ENCODE measurements at regions not wholly inside any gene's neighbourhood (a gene's known extent, or its start where the extent isn't known, plus 50 kb on each side); places are given as distances from the start of the nearest gene placed in this dataset.
"Not testable (repeated sequence)": the region's sequence is repeated elsewhere in the genome, so short reads cannot be mapped to it uniquely, and the experiment has no call there.

DNA sequence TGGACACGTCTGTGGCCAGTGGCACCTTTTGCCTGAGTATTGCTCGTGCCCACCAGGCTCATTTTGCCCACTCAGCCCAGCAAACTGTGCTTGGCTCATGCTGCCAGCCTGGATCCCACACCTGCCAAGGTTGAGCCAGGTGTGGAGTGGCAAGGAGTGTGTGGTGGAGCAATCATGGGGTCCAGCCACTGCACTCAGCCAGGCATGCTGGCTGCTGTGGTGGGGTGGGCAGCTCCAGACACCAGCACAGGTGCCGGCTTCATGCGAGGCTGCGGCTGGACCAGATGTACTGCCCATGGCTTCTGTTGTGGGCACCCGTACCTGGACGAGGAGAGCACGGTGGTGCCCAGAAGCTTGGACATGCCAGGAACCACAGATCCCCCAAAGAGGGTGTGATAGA, 364.1 kb downstream of the TMEM38B start:
- DNase-seq = no peak

DNA sequence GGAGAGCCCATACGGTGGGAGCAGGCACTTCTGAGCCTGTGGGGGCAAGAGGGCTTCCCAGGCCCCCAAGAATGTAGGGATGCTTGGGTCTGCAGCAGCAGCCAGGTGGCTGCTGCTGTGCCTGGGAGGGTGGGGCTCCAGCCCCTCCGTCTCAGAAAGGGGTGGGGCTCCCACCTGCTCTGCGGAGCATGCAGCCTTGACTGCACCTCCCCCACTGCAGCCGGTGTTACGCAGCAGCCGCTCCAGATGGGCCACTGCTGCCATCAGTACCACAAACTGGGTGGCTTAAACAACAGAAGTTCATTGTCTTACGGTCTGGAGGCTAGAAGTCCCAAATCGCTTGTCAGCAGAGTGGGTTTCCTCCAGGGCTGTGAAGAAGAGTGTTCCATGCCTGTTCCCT, 365.5 kb downstream of the TMEM38B start:
- no peak for DNase-seq

DNA sequence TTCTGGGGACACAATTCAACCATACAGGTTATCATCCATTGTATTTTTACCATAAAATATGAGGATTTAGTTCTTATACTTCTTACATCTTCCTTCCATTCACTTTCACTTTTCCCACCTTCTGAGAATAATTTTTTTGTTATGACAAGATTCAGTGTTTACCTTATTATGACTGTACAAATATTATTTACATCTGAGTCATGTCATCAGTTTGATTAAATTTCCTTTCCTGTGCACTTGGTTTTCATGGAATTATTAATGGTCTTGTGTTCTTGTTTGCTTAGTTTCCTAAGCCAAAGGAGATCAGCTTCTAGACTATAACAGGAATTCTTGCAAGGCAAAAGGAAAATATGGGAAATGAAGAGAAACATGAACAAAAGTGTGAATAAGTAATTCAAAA, 366.5 kb downstream of the TMEM38B start:
- DNase-seq = no peak

DNA sequence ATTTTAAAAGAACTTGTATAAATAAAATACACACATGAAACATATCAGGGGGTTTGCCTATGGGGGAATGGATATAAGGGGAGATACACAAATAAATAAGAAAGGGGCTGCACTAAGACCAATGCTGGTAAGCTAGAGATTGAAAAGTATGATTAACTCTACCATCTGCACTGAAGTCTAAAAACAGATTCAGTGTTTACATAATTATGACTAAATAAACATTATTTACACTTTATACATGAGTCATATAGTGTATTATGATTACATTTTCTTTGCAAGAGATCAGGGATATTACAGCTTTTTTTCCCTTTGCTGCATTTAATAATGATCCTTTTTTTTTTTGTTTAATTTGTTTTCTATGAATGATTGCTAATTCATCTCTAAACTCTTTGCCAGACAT, 367.9 kb downstream of the TMEM38B start:
- no peak for DNase-seq

DNA sequence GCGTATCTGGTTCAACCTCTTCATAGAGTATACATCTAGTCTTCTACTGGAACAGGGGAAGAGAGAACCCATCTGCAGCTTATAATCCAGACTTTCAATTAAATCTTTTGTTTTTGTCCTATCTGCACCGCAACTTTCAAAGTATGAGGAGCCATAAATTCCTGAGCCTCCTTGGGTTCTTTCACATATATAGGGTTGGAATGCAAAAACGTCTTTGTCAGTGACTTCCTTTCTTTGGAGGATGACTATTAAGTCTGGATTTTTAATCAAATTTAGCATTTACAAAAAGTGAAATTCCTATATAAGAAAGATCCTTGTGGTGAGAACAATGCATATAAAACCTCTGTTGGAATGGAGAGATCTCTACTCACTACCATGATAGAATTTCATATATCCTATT, 370.8 kb downstream of the TMEM38B start:
- no peak for DNase-seq

DNA sequence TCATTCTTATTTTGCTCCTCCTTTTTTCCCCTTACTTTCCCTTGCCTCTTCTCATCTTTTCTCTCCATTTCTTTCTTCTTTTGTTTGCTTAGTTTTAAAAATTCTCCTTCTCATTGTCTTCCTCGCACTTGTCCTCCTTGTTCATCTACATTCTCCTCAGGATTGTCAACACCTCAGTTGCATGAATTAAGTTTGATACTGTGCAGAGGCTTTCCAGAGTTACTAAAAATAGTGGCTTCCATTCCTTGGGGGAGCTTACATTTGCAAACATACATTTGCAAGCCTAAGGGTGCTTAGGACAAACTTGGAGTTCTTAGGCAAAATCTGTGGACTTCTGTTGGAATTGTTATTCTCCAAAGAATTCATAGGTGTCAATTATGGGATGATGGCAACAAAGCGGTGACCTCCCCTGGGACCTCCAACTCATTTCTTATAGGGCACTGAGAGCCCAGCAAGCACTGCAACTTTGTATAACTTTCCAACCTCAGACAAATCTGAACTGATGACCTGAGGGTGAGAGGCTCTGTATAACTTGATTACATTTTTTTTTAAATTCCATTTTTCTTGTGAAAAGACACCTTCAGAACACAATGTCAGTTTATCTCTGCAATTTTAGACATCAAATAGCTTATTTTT, 371.4 kb downstream of the TMEM38B start:
- DNase-seq = no peak

DNA sequence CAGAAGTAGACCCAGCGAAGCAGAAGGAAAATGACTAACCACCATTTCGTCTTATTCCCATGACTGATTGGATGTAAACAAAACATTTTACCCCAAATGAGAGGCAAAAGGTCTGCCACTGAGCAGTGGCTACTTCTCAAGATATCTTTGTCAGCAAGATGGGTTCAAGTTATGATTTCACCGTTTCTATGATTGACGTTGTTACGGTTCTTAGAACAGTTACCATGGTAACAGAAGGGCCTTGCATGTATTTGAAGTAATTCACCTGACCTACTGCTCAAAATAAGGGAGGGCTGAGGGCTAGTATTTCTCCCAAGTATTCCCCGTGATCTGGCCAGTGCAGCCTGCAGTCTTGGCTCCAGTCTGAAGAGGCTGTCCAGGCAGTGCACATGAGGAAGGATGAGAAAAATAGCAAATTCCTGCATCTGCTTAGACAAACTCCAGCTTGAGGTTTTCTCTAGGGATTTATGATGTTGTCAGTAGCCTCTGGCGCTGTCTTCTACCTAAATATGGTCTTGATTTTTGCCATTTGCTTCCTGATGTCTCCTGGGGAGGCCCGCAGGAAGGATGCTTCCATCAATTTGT, 372.7 kb downstream of the TMEM38B start:
- DNase-seq = peak; percentile 4

DNA sequence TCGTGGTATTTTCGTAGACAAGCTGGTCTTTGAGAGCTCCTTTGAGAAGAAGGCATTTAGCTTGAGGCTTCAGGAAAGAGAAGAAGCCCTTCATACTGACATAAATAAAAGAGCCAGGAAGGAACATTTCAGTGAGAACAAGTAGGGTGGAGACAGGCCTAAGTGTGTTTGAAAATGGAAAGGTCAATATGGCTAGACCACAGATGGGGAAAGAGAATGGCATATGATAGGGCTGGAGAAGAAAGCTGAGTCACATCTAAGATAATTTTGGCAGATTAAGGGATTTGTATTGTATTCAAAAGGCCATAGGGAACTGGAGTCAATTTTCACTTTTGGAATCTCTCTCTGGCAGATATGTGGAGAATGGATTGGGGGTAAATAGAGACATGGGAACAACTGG, 374.9 kb downstream of the TMEM38B start:
- DNase-seq = no peak

DNA sequence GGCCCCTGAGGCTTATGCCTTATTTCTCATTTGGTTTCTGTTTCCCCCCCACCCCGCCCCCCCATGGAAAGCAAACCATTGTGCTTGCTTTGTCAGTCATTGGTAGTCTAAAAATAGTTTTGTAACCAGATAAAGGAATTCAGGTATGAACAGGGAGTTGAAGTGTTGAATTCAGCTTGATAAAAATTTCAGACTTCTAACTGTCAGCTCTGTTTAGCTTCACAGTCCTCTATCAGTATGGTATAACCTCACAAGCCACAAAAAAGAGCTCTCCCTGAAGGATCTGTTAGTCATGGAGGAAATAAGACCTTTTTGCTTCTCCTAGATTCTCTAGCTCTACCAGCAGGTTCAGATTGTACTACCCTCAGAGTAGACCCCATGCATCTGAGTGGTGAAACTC, 378.1 kb downstream of the TMEM38B start:
- no peak for DNase-seq

DNA sequence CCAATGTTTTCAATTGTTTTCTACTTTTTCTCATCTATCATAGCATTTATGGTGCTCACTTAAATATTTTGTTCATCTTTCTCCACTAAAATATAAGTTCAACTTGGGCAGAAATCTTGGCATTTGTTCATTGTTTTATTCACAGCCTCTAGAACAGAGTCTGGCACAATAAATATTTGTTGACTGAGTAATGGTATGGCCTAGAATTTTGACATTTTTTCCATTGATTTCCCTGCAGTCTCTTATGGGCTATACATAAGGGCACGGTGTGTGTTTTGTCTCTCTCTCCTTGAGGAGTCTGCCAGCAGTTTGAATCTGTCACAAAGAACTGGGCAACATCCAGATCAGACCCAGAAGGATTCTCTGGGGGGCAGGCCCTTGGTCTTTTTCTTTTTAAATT, 379.7 kb downstream of the TMEM38B start:
- DNase-seq = no peak

DNA sequence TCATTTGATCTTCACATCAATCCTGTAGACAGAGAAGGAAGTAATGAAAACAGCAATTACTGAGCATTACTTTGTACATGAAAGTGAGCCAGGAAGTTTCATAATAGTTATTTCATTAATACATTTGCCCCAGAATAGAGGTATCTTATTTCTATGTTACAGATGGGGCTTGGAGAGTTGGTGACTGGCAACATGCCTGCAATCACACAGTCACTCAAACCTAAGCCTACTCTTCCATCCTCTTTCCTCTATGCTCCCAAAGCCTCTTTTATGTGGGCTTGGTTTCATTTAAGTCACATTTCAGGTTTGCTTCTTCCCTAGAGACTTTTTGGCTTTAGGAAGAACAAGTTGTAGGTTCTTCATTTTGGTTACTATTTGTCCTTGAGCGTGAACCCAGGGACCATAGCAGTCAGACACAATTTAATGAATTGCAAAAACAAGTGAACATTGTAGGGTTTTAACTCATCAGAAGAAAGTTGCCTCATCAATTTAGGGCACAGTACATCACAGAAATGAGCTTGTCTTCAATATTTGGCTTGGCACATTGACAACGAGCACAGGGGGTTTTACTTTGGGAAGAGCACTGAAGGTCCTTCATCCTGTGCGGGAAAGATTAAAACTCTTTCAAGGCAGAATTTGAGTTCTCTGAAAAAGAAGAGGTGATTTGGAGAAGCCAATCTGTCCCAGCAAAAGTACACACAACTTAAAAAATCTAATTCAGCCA, 381.1 kb downstream of the TMEM38B start:
- no peak for DNase-seq

DNA sequence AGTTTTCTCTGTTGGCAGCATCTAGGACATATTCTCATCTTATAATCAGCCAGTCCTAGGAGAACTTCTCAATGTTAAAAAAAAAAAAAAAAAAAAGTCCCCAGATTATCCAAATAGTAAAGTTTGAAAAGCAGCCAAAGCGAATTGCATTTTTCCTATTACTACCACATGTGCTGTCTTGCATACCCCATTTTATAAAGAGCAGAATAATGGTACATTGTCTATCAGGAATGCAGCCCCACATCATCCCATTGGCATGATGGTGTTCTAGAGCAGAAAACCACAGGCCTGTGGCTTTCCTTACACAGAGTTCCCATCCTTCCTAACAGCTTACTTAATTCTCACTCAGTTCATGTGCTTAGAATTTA, 381.6 kb downstream of the TMEM38B start:
- DNase-seq = peak; percentile 73

DNA sequence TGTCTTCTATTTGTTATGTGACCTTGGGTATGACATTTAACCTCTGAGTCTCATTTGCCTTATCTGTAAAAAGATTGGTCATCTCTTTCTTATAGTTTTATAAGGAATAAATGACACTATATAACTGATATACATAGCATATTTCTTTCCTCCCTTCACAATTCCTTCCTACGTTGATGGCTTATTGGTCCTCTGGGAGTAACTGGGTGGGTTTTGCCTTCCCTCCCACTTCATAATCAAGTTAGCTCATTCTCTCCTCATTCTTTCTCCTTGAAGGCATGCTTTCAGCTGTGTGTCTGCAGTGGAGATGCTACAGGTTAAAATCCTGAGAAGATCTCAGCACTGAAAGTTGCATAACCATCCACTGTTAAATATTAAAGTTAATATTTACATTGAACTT, 382.4 kb downstream of the TMEM38B start:
- DNase-seq = no peak

DNA sequence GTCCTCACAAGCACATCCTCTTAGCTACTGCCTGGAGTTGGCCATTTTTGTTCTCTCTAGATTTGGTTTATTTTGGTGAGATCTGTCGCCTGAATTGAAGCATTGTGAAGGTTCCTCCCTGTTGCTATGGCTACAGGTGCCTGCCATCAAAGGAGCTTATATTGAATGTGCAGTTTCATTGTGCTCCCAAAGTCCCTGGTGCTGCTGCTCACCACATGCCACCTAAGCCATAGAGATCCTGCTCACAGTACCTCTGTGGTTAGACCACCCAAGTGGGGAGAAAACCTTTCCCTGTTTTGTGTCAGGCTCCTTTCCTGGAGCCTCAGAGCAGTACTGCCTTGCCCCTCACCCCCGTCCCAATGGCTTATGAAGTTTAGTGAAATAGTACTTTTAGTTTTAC, 383.4 kb downstream of the TMEM38B start:
- DNase-seq = no peak

DNA sequence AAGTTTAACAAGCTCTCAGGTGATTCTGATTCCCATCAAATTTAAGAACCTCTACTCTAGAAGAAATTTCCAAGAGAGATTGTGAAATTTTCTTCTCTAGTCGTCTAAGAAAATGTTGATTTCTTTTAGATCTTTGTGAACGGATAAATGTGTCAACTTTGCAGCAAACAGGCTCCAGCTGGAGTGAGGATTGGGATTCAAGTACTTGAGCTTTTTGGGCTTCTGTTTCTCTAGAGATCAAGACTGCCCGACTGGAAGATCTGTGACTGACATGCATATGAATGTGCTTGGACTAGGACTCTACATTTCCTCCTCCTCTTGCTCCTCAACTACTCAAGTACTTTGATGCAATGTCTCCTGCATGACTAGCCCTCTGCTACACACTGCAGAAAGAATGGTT, 388.3 kb downstream of the TMEM38B start:
- DNase-seq = no peak

DNA sequence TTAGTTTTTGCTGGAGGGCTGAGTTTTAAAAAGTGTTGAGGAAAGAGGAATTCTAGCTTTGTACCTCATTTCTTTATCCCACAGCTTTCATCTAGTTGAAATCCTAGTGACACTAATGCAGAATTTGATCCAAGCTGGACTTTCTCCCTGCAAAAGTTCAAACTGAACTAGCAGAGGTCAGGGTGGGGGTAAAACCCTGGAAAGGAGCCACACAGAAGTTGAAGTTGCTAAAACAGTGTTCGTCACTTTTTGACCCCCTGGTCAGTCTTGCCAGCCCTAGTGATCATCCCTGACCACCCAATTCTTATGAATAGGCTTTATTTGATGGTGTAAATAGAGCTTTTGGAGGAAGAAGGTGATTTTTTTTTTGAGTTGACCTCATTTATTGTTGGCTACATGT, 390.4 kb downstream of the TMEM38B start:
- no peak for DNase-seq

DNA sequence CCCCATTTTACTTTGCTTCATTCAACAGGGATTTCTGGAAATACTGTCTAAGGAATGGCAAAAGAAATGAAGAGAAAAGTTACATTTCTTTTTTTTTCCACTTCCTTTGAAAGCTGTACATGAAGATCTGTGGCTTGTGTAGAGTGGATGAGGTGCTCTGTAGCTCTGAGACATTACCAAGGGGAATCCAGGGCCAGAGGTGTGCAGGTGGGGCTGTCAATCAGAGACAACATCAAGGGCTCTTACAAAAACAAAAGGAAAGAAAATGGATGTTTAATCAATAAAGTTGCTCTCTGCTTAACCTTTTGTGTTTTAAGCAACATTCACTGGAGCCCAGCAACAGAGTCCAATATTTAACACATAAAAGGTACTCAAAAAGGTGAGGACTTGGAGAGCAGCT, 391.1 kb downstream of the TMEM38B start:
- DNase-seq = no peak

DNA sequence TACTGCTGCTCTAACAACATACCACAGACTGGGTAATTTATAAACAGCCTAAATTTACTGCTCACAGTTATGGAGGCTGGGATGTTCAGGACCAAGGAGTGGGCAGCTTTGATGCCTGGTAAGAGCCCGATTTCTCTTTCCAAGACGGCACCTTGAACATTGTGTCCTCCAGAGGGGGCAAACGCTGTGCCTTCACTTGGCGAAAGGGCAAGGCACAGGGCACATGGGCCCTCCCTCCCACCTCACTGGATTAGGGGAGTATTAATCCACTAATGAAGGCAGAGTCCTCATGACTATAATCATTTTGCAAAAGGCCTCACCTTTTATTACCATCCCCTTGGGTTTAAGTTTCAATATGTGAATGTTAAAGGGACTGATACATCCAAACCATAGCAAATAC, 397.7 kb downstream of the TMEM38B start:
- DNase-seq = no peak

DNA sequence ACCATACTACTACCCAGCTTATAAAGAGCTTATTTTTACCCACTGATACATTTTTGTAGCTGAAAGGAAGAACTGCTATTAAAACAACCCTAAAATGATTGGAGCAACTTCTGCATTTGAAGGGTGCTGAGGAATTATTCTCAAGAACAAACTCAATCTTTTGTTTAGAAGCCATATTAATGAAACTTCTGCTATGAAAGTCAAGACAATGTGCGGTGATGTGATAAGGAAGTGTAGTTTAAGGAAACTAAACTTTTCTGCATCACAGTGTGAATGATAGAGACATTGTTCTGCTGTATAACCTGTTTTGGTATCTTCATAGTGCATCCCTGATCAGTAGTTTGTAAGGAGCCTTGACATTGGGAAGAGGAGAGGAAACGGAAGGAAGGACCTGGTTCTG, 408.5 kb downstream of the TMEM38B start:
- no peak for DNase-seq

DNA sequence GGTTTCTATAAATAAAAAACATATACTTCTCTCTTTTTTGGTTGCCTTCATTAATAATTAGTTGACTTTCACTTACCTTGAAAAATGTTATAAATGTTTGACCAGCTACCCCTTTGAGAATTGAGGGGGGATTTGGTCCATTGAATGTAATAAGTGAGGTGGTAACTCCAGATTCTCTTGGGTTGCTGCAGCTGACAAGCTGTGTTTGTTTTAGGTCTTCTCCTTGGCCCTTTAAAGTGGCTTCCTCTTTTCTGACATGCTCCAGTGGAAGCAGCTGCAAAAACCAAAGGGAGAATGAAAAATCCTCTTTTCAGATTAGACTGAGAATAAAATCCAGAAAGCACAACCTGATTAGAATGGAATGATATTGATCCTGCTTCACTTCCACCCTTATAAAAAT, 410.5 kb downstream of the TMEM38B start:
- DNase-seq = no peak

DNA sequence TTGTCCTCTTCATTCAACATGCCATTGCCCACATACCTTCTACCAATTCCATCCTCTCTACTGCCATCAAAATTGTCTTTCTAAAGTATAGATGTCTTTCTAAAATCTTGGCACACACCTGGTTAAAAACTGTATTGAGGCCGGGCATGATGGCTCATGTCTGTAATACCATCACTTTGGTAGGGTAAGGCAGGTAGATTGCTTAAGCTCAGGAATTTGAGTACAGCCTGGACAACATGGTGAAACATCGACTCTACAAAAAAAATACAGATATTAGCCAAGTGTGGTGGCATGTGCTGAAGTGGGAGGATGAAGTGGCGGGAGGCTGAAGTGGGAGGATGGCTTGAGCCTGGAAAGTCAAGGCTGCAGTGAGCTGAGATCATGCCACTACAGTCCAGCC, 412.1 kb downstream of the TMEM38B start:
- DNase-seq = no peak

DNA sequence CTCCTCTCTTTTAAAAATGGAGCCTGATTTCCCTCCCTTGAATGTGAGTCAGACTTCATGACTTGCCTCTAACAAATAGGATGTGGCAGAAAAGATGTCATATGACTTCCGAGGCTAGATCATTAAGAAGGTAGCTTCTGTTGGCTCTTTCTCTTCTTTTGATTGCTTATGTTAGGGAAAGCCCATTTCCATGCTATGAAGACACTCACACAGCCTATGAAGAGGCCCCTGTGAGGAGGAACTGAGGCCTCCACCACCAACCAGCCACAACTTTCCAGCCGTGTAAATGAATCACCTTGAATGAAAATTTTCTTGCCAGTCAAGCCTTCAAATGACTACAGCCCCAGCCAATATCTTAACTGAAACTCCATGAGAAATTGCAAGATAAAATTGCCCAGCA, 413.4 kb downstream of the TMEM38B start:
- DNase-seq = no peak

DNA sequence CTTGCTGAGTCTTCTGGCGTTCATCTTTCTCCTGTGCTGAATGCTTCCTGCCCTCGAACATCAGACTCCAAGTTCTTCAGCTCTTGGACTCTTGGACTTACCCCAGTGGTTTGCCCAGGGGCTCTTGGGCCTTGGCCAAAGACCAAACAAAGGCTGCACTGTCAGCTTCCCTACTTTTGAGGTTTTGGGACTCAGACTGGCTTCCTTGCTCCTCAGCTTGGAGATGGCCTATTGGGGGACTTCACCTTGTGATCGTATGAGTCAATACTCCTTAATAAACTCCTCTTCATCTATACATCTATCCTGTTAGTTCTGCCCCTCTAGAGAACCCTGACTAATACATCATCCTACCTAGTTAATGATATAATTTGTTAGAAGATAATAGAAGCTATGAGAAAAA, 415.4 kb downstream of the TMEM38B start:
- DNase-seq = not testable (repeated sequence)

DNA sequence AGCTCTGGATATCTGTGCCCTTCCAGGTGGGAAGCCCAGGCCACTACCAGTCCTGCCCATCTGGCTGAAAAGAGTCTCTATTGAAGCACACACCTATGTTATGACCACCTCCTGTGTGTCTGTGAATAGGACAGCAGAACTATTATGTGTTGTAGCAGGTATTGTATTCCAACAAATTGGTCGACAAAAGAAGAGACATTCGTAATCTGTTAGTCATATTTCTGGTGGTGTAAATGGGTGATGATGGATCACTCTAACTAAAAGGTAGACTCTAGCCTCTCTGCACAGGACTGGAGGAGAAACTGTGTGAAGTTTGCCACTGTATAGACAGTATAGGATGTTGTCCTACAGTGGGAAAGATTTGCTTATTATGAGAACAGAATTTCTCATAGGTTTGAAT, 416.1 kb downstream of the TMEM38B start:
- no peak for DNase-seq

Measured in kidney glomerular epithelial cell (primary cell).